Suprapubic skin (tissue), 4 donors: ENCODE measurements at regions not wholly inside any gene's neighbourhood (a gene's known extent, or its start where the extent isn't known, plus 50 kb on each side); places are given as distances from the start of the nearest gene placed in this dataset.

Source experiments
- CTCF ChIP-seq, 2 donors: fragments of 200-600 bp in 1 of 2; fragments of 450-650 bp in 1 of 2; sonication (generic) in 1 of 2; IDR thresholded peaks; one replicate each; pipeline ENCODE4 v1.5.1; 2016 to 2019; ENCODE audit warnings: antibody characterized with exemption in 2 of 2, mild to moderate bottlenecking in 1 of 2, moderate library complexity in 1 of 2
- EP300 ChIP-seq: sonication (generic); formaldehyde crosslinking; IDR thresholded peaks from one replicate; pipeline ENCODE4 v1.6.1; 2017; ENCODE audit warnings: antibody characterized with exemption
- POLR2A ChIP-seq, 2 donors: fragments of 450-650 bp; IDR thresholded peaks; one replicate each; pipeline ENCODE4 v1.6.1; 2017; ENCODE audit warnings: antibody characterized with exemption in 2 of 2, mild to moderate bottlenecking in 2 of 2, moderate library complexity in 2 of 2
- POLR2AphosphoS5 ChIP-seq, 3 donors: sonication (generic); formaldehyde crosslinking; IDR thresholded peaks; one replicate each; pipeline ENCODE4 v1.6.1; 2017; ENCODE audit warnings: antibody characterized with exemption in 3 of 3

- TF ChIP-seq POLR2A (IDR thresholded peaks at IDR 0.05) (no peak), CTCF (IDR thresholded peaks at IDR 0.05) (no peak), POLR2AphosphoS5 (IDR thresholded peaks at IDR 0.05) (no peak), EP300 (no peak)
Measured at GRCh38 chr1:80171631-80172030, 1165.1 kb upstream of the ADGRL4 start.
